ENCODE measurements at regions not wholly inside any gene's neighbourhood (a gene's known extent, or its start where the extent isn't known, plus 50 kb on each side); places are given as distances from the start of the nearest gene placed in this dataset.

DNA sequence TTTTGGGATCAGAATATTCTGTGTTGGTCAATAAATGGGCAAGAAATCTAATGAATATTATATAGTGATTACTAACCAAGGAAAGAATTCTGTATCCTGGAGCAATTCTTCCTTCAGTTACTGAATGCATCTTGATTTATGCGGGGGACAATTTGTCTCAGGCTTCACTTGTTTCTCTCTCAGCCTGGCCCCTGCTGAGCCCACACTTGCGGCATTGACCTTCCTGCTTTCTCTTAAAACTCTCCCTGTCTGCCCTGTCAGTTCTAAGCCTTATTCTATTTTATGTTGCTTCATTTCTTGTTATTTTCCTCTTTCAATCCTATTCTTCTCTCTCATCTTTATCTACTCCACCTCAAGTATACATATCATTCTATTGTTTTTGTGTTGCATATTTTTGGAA, 122.1 kb upstream of the TPK1 start:
- Mint-ChIP-seq H3K27me3 (no peaks in the 10 kb centered on the region), H3K4me1 (ENCODE audit: low read depth) (no peaks in the 10 kb centered on the region), H3K4me3 (no peak overlapping the region), H3K36me3 (ENCODE audit: low read depth) (no peaks in the 10 kb centered on the region), H3K27ac (no peak overlapping the region), H3K9me3 (peaks cover 5% of the 10 kb centered on the region)
- Histone ChIP-seq H3K4me3 (ENCODE audit: low read length) (no peak overlapping the region), H3K4me1 (ENCODE audit: insufficient read depth, low read length) (no peaks in the 10 kb centered on the region), H3K9me3 (ENCODE audit: control insufficient read depth in 1 of 2, insufficient read depth in 1 of 2, low read length in 2 of 2) (peaks cover 6% of the 10 kb centered on the region in 2 experiments), H3K36me3 (ENCODE audit: insufficient read depth, low read length) (no peaks in the 10 kb centered on the region), H3K27me3 (ENCODE audit: control insufficient read depth in 1 of 2, insufficient read depth in 2 of 2, low read length in 2 of 2) (no peaks in the 10 kb centered on the region), H3K27ac (ENCODE audit: low read depth in 1 of 2, low read length in 2 of 2) (no peak overlapping the region)
- ATAC-seq (ENCODE audit: poor library complexity) (no peak), DNase-seq (no peak)
- ChIA-PET POLR2A (no interaction called here), CTCF (no interaction called here)
- TF ChIP-seq, protein P1, sequence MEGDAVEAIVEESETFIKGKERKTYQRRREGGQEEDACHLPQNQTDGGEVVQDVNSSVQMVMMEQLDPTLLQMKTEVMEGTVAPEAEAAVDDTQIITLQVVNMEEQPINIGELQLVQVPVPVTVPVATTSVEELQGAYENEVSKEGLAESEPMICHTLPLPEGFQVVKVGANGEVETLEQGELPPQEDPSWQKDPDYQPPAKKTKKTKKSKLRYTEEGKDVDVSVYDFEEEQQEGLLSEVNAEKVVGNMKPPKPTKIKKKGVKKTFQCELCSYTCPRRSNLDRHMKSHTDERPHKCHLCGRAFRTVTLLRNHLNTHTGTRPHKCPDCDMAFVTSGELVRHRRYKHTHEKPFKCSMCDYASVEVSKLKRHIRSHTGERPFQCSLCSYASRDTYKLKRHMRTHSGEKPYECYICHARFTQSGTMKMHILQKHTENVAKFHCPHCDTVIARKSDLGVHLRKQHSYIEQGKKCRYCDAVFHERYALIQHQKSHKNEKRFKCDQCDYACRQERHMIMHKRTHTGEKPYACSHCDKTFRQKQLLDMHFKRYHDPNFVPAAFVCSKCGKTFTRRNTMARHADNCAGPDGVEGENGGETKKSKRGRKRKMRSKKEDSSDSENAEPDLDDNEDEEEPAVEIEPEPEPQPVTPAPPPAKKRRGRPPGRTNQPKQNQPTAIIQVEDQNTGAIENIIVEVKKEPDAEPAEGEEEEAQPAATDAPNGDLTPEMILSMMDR (IDR thresholded peaks at IDR 0.05), result no peak
- intact Hi-C loops (cut with DNase I, micrococcal nuclease), result no loop called here

DNA sequence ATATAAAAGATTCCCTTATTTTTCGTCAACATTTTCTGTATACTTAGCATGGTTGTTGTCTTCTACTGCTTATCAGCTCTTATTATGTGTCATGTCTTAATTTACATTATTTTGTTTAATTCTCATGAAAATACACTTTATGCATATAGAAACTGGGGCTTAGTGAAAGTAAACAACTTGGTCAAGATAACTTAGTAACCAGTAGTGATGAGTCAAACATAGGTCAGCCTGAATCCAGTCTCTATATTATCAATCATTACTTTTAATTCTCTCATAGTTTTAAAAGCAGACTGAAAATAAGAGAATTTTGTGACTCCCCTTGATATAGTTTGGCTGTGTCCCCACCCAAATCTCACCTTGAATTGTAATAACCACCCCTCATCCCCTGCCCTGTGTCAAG, 119.6 kb upstream of the TPK1 start:
- no peak for ATAC-seq (ENCODE audit: poor library complexity)
- no peaks in the 10 kb centered on the region for H3K4me1 ChIP-seq (ENCODE audit: insufficient read depth, low read length)
- intact Hi-C loops (cut with DNase I, micrococcal nuclease), result no loop called here
- no peak for DNase-seq
- Mint-ChIP-seq H3K4me3 (no peak overlapping the region), H3K4me1 (ENCODE audit: low read depth) (no peaks in the 10 kb centered on the region), H3K27me3 (no peaks in the 10 kb centered on the region), H3K36me3 (ENCODE audit: low read depth) (no peaks in the 10 kb centered on the region), H3K9me3 (peaks cover 5% of the 10 kb centered on the region), H3K27ac (no peak overlapping the region)
- H3K9me3 ChIP-seq (ENCODE audit: control insufficient read depth in 1 of 2, insufficient read depth in 1 of 2, low read length in 2 of 2), result peaks cover 6 to 8% of the 10 kb centered on the region in 2 experiments
- no peaks in the 10 kb centered on the region for H3K27me3 ChIP-seq (ENCODE audit: control insufficient read depth in 1 of 2, insufficient read depth in 2 of 2, low read length in 2 of 2)
- H3K4me3 ChIP-seq (ENCODE audit: low read length), result no peak overlapping the region
- H3K36me3 ChIP-seq (ENCODE audit: insufficient read depth, low read length), result no peaks in the 10 kb centered on the region
- ChIA-PET POLR2A (no interaction called here), CTCF (no interaction called here)
- no peak overlapping the region for H3K27ac ChIP-seq (ENCODE audit: low read depth in 1 of 2, low read length in 2 of 2)
- TF ChIP-seq, protein P1 (IDR thresholded peaks at IDR 0.05), result no peak

DNA sequence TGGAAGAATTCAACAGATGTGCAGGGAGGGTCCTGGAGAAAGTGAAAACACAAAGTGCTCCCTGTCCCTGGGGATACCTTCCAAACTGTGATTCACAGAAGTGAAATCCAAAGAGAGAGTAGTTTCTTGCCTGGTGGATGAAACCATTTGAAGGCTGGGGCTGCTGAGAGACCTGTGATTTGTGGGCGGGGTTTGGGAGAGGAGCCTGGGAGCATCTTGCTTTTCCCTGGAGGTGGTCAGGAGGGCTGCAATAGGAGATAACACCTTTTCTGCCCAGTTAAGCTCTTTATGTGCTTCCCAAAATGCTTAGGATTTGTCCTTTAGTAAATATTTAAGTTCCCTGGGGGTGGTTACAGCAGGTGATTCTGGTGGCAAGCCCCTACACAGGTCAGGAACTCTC, 105.3 kb upstream of the TPK1 start:
- Mint-ChIP-seq H3K36me3 (ENCODE audit: low read depth) (no peaks in the 10 kb centered on the region), H3K4me1 (ENCODE audit: low read depth) (no peaks in the 10 kb centered on the region), H3K9me3 (no peaks in the 10 kb centered on the region), H3K4me3 (no peak overlapping the region), H3K27me3 (no peaks in the 10 kb centered on the region), H3K27ac (no peak overlapping the region)
- Histone ChIP-seq H3K36me3 (ENCODE audit: insufficient read depth, low read length) (no peaks in the 10 kb centered on the region), H3K9me3 (ENCODE audit: control insufficient read depth in 1 of 2, insufficient read depth in 1 of 2, low read length in 2 of 2) (no peaks in the 10 kb centered on the region), H3K27ac (ENCODE audit: low read depth in 1 of 2, low read length in 2 of 2) (no peak overlapping the region), H3K4me3 (ENCODE audit: low read length) (no peak overlapping the region), H3K4me1 (ENCODE audit: insufficient read depth, low read length) (no peaks in the 10 kb centered on the region), H3K27me3 (ENCODE audit: control insufficient read depth in 1 of 2, insufficient read depth in 2 of 2, low read length in 2 of 2) (no peaks in the 10 kb centered on the region)
- DNase-seq (no peak), ATAC-seq (ENCODE audit: poor library complexity) (no peak)
- ChIA-PET POLR2A (no interaction called here), CTCF (no interaction called here)
- intact Hi-C loops (cut with DNase I, micrococcal nuclease), result no loop called here
- TF ChIP-seq, protein P1 (IDR thresholded peaks at IDR 0.05), result no peak
